K562 (cell line): ENCODE measurements at regions not wholly inside any gene's neighbourhood (a gene's known extent, or its start where the extent isn't known, plus 50 kb on each side); places are given as distances from the start of the nearest gene placed in this dataset.

Experiments used
- ATAC-seq: fragments of 200-7000 bp; cut with Tn5 transposase; 3 replicates; pipeline ENCODE4 v1.9.1; 2020; ENCODE audit warnings: moderate library complexity
- BruUV-seq: library from RNA; stranded (reverse); fragments of 400-500 nt; replicated peaks from 2 replicates; lab custom pipeline; 2021; lab: Mats Ljungman, UMichigan
- CTCF ChIA-PET: fragments of 300-600 bp; formaldehyde crosslinking; extraction: SDS; loops from one replicate; lab custom pipeline; 2021; ENCODE audit warnings: low intra/inter-chr PET ratio; lab: Yijun Ruan, JAX
- POLR2A ChIA-PET: fragments of 300-600, 350-650 bp; sonication (Branson Sonifier 250); formaldehyde crosslinking; extraction: SDS; loops from one replicate; lab custom pipeline; 2021; ENCODE audit warnings: antibody characterized with exemption, inconsistent platforms; lab: Yijun Ruan, JAX
- DNase-seq, 4 experiments: peaks; one replicate each; pipeline versions ENCODE4 v3.0.0 to v3.0.0-alpha.2; 2011 to 2018; ENCODE audit warnings: low spot score in 3 of 4, mixed read lengths in 3 of 4; ENCODE audit errors: extremely low read depth in 1 of 4
- FAIRE-seq: peaks from 2 replicates; lab custom pipeline; 2011; peaks lifted over from hg19 to GRCh38; lab: Jason Lieb, UNC
- H2AFZ ChIP-seq: 2 replicates; pipeline ENCODE4 v1.6.0; 2011; ENCODE audit warnings: low read depth, low read length, control low read depth, inconsistent platforms
- H3K27ac ChIP-seq: fragments of 200-600 bp; 3 replicates; pipeline ENCODE4 v1.8.0; 2011; ENCODE audit warnings: low read depth, mild to moderate bottlenecking, control low read depth, inconsistent platforms, low read length, moderate library complexity, mixed read lengths; ENCODE audit errors: extremely low read depth
- H3K27me3 ChIP-seq, 2 experiments: fragments of 300-600 bp in 1 of 2; 2 replicates in 1 of 2; 3 replicates in 1 of 2; pipeline versions ENCODE4 v1.6.0 to v1.8.0; 2011; ENCODE audit warnings: inconsistent platforms in 2 of 2, low read length in 2 of 2, mild to moderate bottlenecking in 1 of 2, mixed read lengths in 1 of 2, moderate library complexity in 1 of 2; ENCODE audit not compliant: control insufficient read depth in 2 of 2, insufficient read depth in 2 of 2
- H3K36me3 ChIP-seq: fragments of 300-600 bp; 3 replicates; pipeline ENCODE4 v1.8.0; 2011; ENCODE audit warnings: mild to moderate bottlenecking, low read length, inconsistent platforms; ENCODE audit not compliant: control insufficient read depth, insufficient read depth
- H3K4me1 ChIP-seq, 2 experiments: fragments of 200-600 bp in 1 of 2; replicated peaks in 1 of 2; 2 replicates in 1 of 2; 3 replicates in 1 of 2; pipeline versions ENCODE4 v1.5.1 to v1.8.0; 2011; ENCODE audit warnings: inconsistent platforms in 2 of 2, low read length in 2 of 2, mild to moderate bottlenecking in 1 of 2, mixed read lengths in 1 of 2, moderate library complexity in 1 of 2; ENCODE audit not compliant: control insufficient read depth in 2 of 2, insufficient read depth in 2 of 2
- H3K4me2 ChIP-seq: 2 replicates; pipeline ENCODE4 v1.6.1; 2011; ENCODE audit warnings: low read length, control low read depth, inconsistent platforms, mixed read lengths; ENCODE audit not compliant: insufficient read depth
- H3K4me3 ChIP-seq: fragments of 200-600 bp; sonication (generic), shearing (Covaris generic); 2 replicates; pipeline ENCODE4 v1.5.1; 2016; ENCODE audit warnings: control low read depth, inconsistent platforms
- H3K79me2 ChIP-seq: fragments of 200-600 bp; 3 replicates; pipeline ENCODE4 v1.8.0; 2011; ENCODE audit warnings: low read length, inconsistent platforms; ENCODE audit not compliant: control insufficient read depth, insufficient read depth
- H3K9ac ChIP-seq, 2 experiments: 2 replicates each; pipeline versions ENCODE4 v1.6.0 to v1.6.1; 2011; ENCODE audit warnings: low read depth in 2 of 2, low read length in 2 of 2, control low read depth in 1 of 2, inconsistent platforms in 1 of 2, mild to moderate bottlenecking in 1 of 2, mixed read lengths in 1 of 2; ENCODE audit not compliant: insufficient read depth in 1 of 2
- H3K9me1 ChIP-seq: one replicate; pipeline ENCODE4 v1.6.0; 2011; ENCODE audit warnings: inconsistent platforms, mild to moderate bottlenecking, low read length, moderate library complexity; ENCODE audit not compliant: control insufficient read depth, insufficient read depth
- H3K9me3 ChIP-seq: replicated peaks from 2 replicates; pipeline ENCODE4 v1.5.1; 2011; ENCODE audit warnings: low read depth, low read length, inconsistent platforms; ENCODE audit not compliant: control insufficient read depth, insufficient read depth
- H4K20me1 ChIP-seq: replicated peaks from 2 replicates; pipeline ENCODE4 v1.6.1; 2011; ENCODE audit warnings: low read length, inconsistent platforms, mixed read lengths; ENCODE audit not compliant: control insufficient read depth, insufficient read depth
- EGR1 ChIP-seq: fragments of 450-650 bp; conservative IDR thresholded peaks from 2 replicates; pipeline ENCODE4 v1.6.1; 2017; ENCODE audit warnings: mild to moderate bottlenecking
- HIVEP1 ChIP-seq: fragments of 250-450 bp; sonication (Bioruptor Pico); IDR thresholded peaks from 2 replicates; pipeline ENCODE4 v1.4.0; 2020; ENCODE audit warnings: mild to moderate bottlenecking
- HNRNPK ChIP-seq: fragments of 200-400 bp; formaldehyde crosslinking; IDR thresholded peaks from one replicate; pipeline ENCODE4 v1.6.1; 2018; ENCODE audit warnings: mild to moderate bottlenecking, low read depth, low read length; ENCODE audit not compliant: poor library complexity, severe bottlenecking
- IRF9 ChIP-seq: fragments of 450-650 bp; IDR thresholded peaks from 2 replicates; pipeline ENCODE4 v1.6.1; 2016; ENCODE audit warnings: missing biosample characterization, missing genetic modification characterization
- MYBL2 ChIP-seq, 2 experiments: fragments of 450-650 bp in 1 of 2; sonication (generic) in 1 of 2; formaldehyde crosslinking in 1 of 2; IDR thresholded peaks; 2 replicates each; pipeline versions ENCODE4 v1.6.1 to v1.8.1; 2017 to 2022; ENCODE audit warnings: borderline replicate concordance in 1 of 2, inconsistent platforms in 1 of 2, low read depth in 1 of 2, mild to moderate bottlenecking in 1 of 2, missing genetic modification reagents in 1 of 2, moderate library complexity in 1 of 2
- NCOA2 ChIP-seq, 2 experiments: fragments of 450-650 bp; IDR thresholded peaks; 2 replicates each; pipeline ENCODE4 v1.6.1; 2018; ENCODE audit warnings: mild to moderate bottlenecking in 2 of 2, moderate library complexity in 1 of 2; ENCODE audit not compliant: partially characterized antibody in 2 of 2
- PCBP2 ChIP-seq: fragments of 200-400 bp; formaldehyde crosslinking; IDR thresholded peaks from 2 replicates; pipeline ENCODE4 v1.6.1; 2018; ENCODE audit warnings: low read length, low read depth, mild to moderate bottlenecking, moderate library complexity; ENCODE audit not compliant: poor library complexity, severe bottlenecking
- SLC30A9 ChIP-seq: fragments of 250-450 bp; sonication (Bioruptor Pico); IDR thresholded peaks from 2 replicates; pipeline ENCODE4 v1.8.0; 2022; ENCODE audit warnings: mild to moderate bottlenecking, moderate library complexity
- ZBTB12 ChIP-seq: fragments of 250-450 bp; sonication (Bioruptor Pico); IDR thresholded peaks from 2 replicates; pipeline ENCODE4 v1.4.0; 2020
- ZNF124 ChIP-seq: sonication (generic); formaldehyde crosslinking; IDR thresholded peaks from 2 replicates; pipeline ENCODE4 v1.8.1; 2022; ENCODE audit warnings: missing genetic modification reagents
- WGBS: fragments of 100-300 bp; shearing (Covaris generic); methylation state at CpG from one replicate; pipeline ENCODE4 v1.1.6; 2016; ENCODE audit warnings: low coverage, mixed read lengths; ENCODE audit not compliant: insufficient coverage; ENCODE audit errors: missing lambda C conversion rate; 5-methylcytosine and 5-hydroxymethylcytosine counted together
- in situ Hi-C: fragments of 300-500 bp; cut with MboI; formaldehyde crosslinking; loops from 4 replicates; pipeline ENCODE4 v1.15.0; 2018; ENCODE audit warnings: inconsistent platforms, mixed read lengths
- intact Hi-C: fragments of 100-400 bp; cut with micrococcal nuclease; formaldehyde crosslinking; loops from 2 replicates; pipeline ENCODE4 v1.14.2; 2022
- TF ChIP-seq, protein P1 (sequence below): IDR thresholded peaks from 2 replicates; pipeline ENCODE4 v1.6.1; 2016; ENCODE audit warnings: missing genetic modification characterization, missing compliant biosample characterization

DNA sequence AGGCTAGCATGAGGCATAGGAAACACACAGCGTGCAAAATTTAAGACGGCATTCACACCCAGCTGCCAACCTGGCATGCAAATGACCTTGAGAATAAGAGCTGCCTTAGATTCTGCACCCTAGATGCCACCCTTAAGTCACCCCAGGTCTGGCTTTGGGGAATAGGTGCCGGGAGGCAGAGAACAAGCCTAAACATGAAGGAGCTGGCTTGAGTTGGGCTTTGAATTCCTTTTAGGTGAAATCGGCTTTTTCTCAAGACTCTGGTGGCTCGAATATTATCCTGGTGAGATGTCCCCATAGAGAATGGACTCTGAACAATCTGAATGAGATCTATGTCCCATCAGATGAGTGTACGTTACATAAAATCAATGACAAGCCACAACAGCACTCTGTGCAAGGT, 1090.5 kb downstream of the VRK1 start:
- Histone ChIP-seq H3K36me3 (no peaks in the 10 kb centered on the region), H3K9me1 (no peaks in the 10 kb centered on the region), H3K9me3 (no peaks in the 10 kb centered on the region), H3K9ac (no peak overlapping the region), H3K4me1 (no peaks in the 10 kb centered on the region), H3K79me2 (no peaks in the 10 kb centered on the region), H4K20me1 (no peaks in the 10 kb centered on the region), H3K4me3 (no peak overlapping the region), H3K27ac (no peak overlapping the region), H3K4me2 (no peak overlapping the region), H3K27me3 (no peaks in the 10 kb centered on the region), H2AFZ (no peak overlapping the region)
- in situ Hi-C loops, result no loop called here
- 2% methylated on average over 6 of the region's 6 CpGs for whole genome bisulfite sequencing
- BruUV-seq, result no TSS peak
- FAIRE-seq (no peak), DNase-seq (no peak), ATAC-seq (no peak)
- intact Hi-C loops, result no loop called here
- TF ChIP-seq, protein P1, sequence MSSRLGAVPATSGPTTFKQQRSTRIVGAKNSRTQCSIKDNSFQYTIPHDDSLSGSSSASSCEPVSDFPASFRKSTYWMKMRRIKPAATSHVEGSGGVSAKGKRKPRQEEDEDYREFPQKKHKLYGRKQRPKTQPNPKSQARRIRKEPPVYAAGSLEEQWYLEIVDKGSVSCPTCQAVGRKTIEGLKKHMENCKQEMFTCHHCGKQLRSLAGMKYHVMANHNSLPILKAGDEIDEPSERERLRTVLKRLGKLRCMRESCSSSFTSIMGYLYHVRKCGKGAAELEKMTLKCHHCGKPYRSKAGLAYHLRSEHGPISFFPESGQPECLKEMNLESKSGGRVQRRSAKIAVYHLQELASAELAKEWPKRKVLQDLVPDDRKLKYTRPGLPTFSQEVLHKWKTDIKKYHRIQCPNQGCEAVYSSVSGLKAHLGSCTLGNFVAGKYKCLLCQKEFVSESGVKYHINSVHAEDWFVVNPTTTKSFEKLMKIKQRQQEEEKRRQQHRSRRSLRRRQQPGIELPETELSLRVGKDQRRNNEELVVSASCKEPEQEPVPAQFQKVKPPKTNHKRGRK, result no peak
- TF ChIP-seq NCOA2 (IDR thresholded peaks at IDR 0.05; ENCODE audit: partially characterized antibody in 2 of 2) (no peak), HIVEP1 (CRISPR knock-in tag) (no peak), HNRNPK (no peak), EGR1 (no peak), ZBTB12 (CRISPR knock-in tag) (no peak), PCBP2 (no peak), IRF9 (tag) (no peak), MYBL2 (IDR thresholded peaks at IDR 0.05; ENCODE audit: low read depth) (no peak), MYBL2 (CRISPR knock-in tag; IDR thresholded peaks at IDR 0.05; ENCODE audit: borderline replicate concordance) (no peak), ZNF124 (CRISPR knock-in tag) (no peak), SLC30A9 (CRISPR knock-in tag) (no peak)
- ChIA-PET CTCF (no interaction called here), POLR2A (no interaction called here)
